ENCODE measurements at regions not wholly inside any gene's neighbourhood (a gene's known extent, or its start where the extent isn't known, plus 50 kb on each side); places are given as distances from the start of the nearest gene placed in this dataset.

- DNase-seq: no peak
Measured at GRCh38 chr12:91332302-91332701, 149.7 kb upstream of the DCN start.

- DNase-seq: no peak
Measured at GRCh38 chr12:91331371-91331770, 148.8 kb upstream of the DCN start.

- DNase-seq: no peak
Measured at GRCh38 chr12:91328451-91328850, 145.8 kb upstream of the DCN start.

- DNase-seq: no peak
Measured at GRCh38 chr12:91327889-91328288, 145.3 kb upstream of the DCN start.

- no peak for DNase-seq
Measured at GRCh38 chr12:91327131-91327530, 144.5 kb upstream of the DCN start.

- DNase-seq: peak; percentile 61
Measured at GRCh38 chr12:91326058-91327027, 143.7 kb upstream of the DCN start.

- DNase-seq: no peak
Measured at GRCh38 chr12:91320999-91321398, 138.4 kb upstream of the DCN start.

- no peak for DNase-seq
Measured at GRCh38 chr12:91319071-91319760, 136.6 kb upstream of the DCN start.

GRCh38 chr12:91317306-91317705 lies 134.7 kb upstream of the DCN start:
- no peak for DNase-seq

- DNase-seq: no peak
Measured at GRCh38 chr12:91316907-91317269, 134.3 kb upstream of the DCN start.

GRCh38 chr12:91316161-91316906 lies 133.7 kb upstream of the DCN start:
- no peak for DNase-seq

- no peak for DNase-seq
Measured at GRCh38 chr12:91311081-91311480, 128.5 kb upstream of the DCN start.

GRCh38 chr12:91309450-91309849 lies 126.8 kb upstream of the DCN start:
- DNase-seq: no peak

GRCh38 chr12:91307957-91308670 lies 125.5 kb upstream of the DCN start:
- DNase-seq: no peak

- no peak for DNase-seq
Measured at GRCh38 chr12:91290354-91290753, 107.7 kb upstream of the DCN start.

- DNase-seq: no peak
Measured at GRCh38 chr12:91289906-91290305, 107.3 kb upstream of the DCN start.

GRCh38 chr12:91289072-91289471 lies 106.5 kb upstream of the DCN start:
- DNase-seq: no peak

- no peak for DNase-seq
Measured at GRCh38 chr12:91287753-91288152, 105.1 kb upstream of the DCN start.

- no peak for DNase-seq
Measured at GRCh38 chr12:91278126-91278525, 95.5 kb upstream of the DCN start.

GRCh38 chr12:91276509-91276908 lies 93.9 kb upstream of the DCN start:
- no peak for DNase-seq

- DNase-seq: no peak
Measured at GRCh38 chr12:91275321-91275720, 92.7 kb upstream of the DCN start.

GRCh38 chr12:91274916-91275315 lies 92.3 kb upstream of the DCN start:
- DNase-seq: no peak

GRCh38 chr12:91273560-91273959 lies 90.9 kb upstream of the DCN start:
- no peak for DNase-seq

All from dermis blood vessel endothelial cell (primary cell).